ENCODE measurements at regions not wholly inside any gene's neighbourhood (a gene's known extent, or its start where the extent isn't known, plus 50 kb on each side); places are given as distances from the start of the nearest gene placed in this dataset.
A peak's percentile ranks its signal among the peaks of the same experiment; 100 is the strongest.

DNA sequence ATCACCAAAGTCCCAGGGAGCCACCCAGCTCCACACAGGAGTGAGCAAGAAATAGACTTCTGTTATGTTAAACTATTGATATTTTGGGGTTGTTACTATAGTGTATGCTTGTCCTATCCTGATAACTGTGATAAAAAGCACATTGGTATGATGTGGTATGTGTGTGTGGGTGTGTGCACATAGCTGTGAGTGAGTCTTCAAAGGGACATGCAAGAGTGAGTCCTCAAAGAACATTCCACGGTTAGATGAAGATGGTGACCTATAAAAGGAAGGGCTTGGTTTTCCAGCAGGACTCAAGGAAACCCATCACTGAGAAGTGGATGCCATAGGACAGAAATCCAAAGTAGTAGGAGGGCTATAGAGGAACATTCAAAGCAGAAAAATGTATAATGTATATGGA lies 342.9 kb downstream of the TSN start:
- WGBS, 2 donors = 69 to 93% methylated on average over 1 of the region's 1 CpG
- Histone ChIP-seq H3K4me1 (ENCODE audit: control insufficient read depth in 5 of 5, insufficient read depth in 5 of 5, low read length in 5 of 5) (peaks cover 0 to 3% (median 0%) of the 10 kb centered on the region in 5 donors), H3K9me3 (ENCODE audit: control insufficient read depth in 4 of 4, insufficient read depth in 3 of 4, low read length in 3 of 4) (no peaks in the 10 kb centered on the region), H3K9ac (ENCODE audit: insufficient read depth in 1 of 2, low read length in 2 of 2) (no peak overlapping the region), H3K27me3 (ENCODE audit: control insufficient read depth in 3 of 3, insufficient read depth in 3 of 3, low read length in 2 of 3) (no peaks in the 10 kb centered on the region), H3K4me3 (no peak overlapping the region), H3K36me3 (ENCODE audit: control insufficient read depth in 4 of 4, insufficient read depth in 4 of 4, low read length in 4 of 4) (no peaks in the 10 kb centered on the region), H3K27ac (ENCODE audit: low read depth in 1 of 2, low read length in 1 of 2) (no peak overlapping the region)
- ATAC-seq (ENCODE audit: insufficient read depth, low FRiP score) = no peak
- TF ChIP-seq CTCF (IDR thresholded peaks at IDR 0.05; ENCODE audit: control extremely low read depth, extremely low read depth) = no peak
- DNase-seq = no peak

DNA sequence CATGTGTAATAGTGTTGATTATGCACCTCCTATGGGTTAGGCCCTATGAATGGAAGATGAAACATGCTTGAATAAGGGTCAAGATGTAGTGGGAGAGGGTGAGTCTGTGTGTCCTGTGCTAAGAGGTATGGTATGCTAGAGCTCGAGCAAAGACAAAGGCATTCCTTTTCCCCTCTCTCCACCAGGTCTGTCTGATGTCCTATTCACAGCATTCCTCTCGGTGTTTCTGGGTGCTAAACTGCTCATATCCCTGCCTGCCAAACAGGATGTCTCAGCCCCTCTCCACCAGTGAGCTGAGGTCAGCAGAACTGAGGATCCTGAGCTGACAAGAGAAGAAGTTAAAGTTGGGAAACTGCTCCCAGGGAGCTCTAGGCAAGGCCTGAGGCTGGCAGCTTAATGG lies 344.9 kb downstream of the TSN start:
- Histone ChIP-seq H3K27ac (ENCODE audit: low read depth in 1 of 2, low read length in 1 of 2) (no peak overlapping the region), H3K4me1 (ENCODE audit: control insufficient read depth in 5 of 5, insufficient read depth in 5 of 5, low read length in 5 of 5) (peaks cover 0 to 3% (median 0%) of the 10 kb centered on the region in 5 donors), H3K36me3 (ENCODE audit: control insufficient read depth in 4 of 4, insufficient read depth in 4 of 4, low read length in 4 of 4) (no peaks in the 10 kb centered on the region), H3K9me3 (ENCODE audit: control insufficient read depth in 4 of 4, insufficient read depth in 3 of 4, low read length in 3 of 4) (no peaks in the 10 kb centered on the region), H3K27me3 (ENCODE audit: control insufficient read depth in 3 of 3, insufficient read depth in 3 of 3, low read length in 2 of 3) (no peaks in the 10 kb centered on the region), H3K4me3 (no peak overlapping the region), H3K9ac (ENCODE audit: insufficient read depth in 1 of 2, low read length in 2 of 2) (no peak overlapping the region)
- WGBS, 2 donors = 65 to 89% methylated on average over 2 of the region's 2 CpGs
- no peak for TF ChIP-seq CTCF (IDR thresholded peaks at IDR 0.05; ENCODE audit: control extremely low read depth, extremely low read depth)
- ATAC-seq (ENCODE audit: insufficient read depth, low FRiP score) (no peak), DNase-seq (peak in 2 of 3 donors; percentile 11 to 20)

DNA sequence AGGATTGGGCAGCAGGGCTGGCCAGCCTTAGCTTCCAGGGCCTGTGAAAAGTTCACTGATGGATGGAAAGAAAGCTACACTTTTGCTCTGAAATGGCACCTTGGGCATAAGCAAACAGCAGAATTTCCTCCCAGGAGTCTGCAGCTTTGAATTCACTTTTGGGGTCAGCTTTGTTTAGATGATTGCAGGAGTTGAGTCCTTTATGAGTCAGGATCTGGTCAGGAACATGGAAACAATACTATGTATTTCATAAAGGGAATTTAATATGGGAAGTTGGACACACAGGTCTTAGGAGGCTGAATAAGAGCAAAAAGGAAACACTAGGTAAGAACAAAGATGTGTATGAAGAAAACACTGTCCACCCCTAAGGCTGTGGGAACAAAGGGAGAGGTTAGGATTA lies 345.3 kb downstream of the TSN start:
- peaks cover 0 to 3% (median 0%) of the 10 kb centered on the region in 5 donors for H3K4me1 ChIP-seq (ENCODE audit: control insufficient read depth in 5 of 5, insufficient read depth in 5 of 5, low read length in 5 of 5)
- H3K27me3 ChIP-seq (ENCODE audit: control insufficient read depth in 3 of 3, insufficient read depth in 3 of 3, low read length in 2 of 3) = no peaks in the 10 kb centered on the region
- no peaks in the 10 kb centered on the region for H3K9me3 ChIP-seq (ENCODE audit: control insufficient read depth in 4 of 4, insufficient read depth in 3 of 4, low read length in 3 of 4)
- H3K27ac ChIP-seq (ENCODE audit: low read depth in 1 of 2, low read length in 1 of 2) = no peak overlapping the region
- H3K4me3 ChIP-seq = no peak overlapping the region
- H3K9ac ChIP-seq (ENCODE audit: insufficient read depth in 1 of 2, low read length in 2 of 2) = no peak overlapping the region
- ATAC-seq (ENCODE audit: insufficient read depth, low FRiP score) (no peak), DNase-seq (no peak)
- no peaks in the 10 kb centered on the region for H3K36me3 ChIP-seq (ENCODE audit: control insufficient read depth in 4 of 4, insufficient read depth in 4 of 4, low read length in 4 of 4)
- no peak for TF ChIP-seq CTCF (IDR thresholded peaks at IDR 0.05; ENCODE audit: control extremely low read depth, extremely low read depth)

DNA sequence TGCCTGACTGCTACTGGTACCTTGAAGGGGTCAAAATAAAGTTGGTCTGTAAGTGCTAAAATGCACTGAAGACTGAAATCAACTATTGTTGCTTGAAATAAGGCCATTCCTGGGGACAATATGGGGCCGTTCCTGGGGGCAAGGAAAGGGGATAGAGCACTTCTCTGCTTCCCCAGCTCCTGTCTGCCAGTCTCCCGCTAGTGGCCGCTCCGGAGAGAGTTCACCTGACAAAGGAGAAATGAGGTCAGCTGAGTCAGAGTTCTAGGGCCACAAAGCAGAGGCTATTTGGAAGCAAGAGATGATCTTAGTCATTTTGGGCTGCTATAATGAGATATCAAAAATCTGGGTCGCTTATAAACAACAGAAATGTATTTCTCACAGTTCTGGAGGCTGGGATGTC lies 345.9 kb downstream of the TSN start:
- Histone ChIP-seq H3K9me3 (ENCODE audit: control insufficient read depth in 4 of 4, insufficient read depth in 3 of 4, low read length in 3 of 4) (no peaks in the 10 kb centered on the region), H3K9ac (ENCODE audit: insufficient read depth in 1 of 2, low read length in 2 of 2) (no peak overlapping the region), H3K4me1 (ENCODE audit: control insufficient read depth in 5 of 5, insufficient read depth in 5 of 5, low read length in 5 of 5) (peaks cover 0 to 3% (median 0%) of the 10 kb centered on the region in 5 donors), H3K4me3 (no peak overlapping the region), H3K36me3 (ENCODE audit: control insufficient read depth in 4 of 4, insufficient read depth in 4 of 4, low read length in 4 of 4) (no peaks in the 10 kb centered on the region), H3K27me3 (ENCODE audit: control insufficient read depth in 3 of 3, insufficient read depth in 3 of 3, low read length in 2 of 3) (no peaks in the 10 kb centered on the region), H3K27ac (ENCODE audit: low read depth in 1 of 2, low read length in 1 of 2) (no peak overlapping the region)
- 91 to 94% methylated on average over 5 of the region's 5 CpGs for WGBS, 2 donors
- no peak for TF ChIP-seq CTCF (IDR thresholded peaks at IDR 0.05; ENCODE audit: control extremely low read depth, extremely low read depth)
- no peak for DNase-seq
- no peak for ATAC-seq (ENCODE audit: insufficient read depth, low FRiP score)
